WTC11 (cell line): ENCODE measurements at regions not wholly inside any gene's neighbourhood (a gene's known extent, or its start where the extent isn't known, plus 50 kb on each side); places are given as distances from the start of the nearest gene placed in this dataset.

ENCODE experiments used
- ATAC-seq: fragments of 200-7000 bp; cut with Tn5 transposase; 2 replicates; pipeline ENCODE4 v1.10.0; 2021; ENCODE audit warnings: mild to moderate bottlenecking, moderate library complexity
- CTCF ChIA-PET: fragments of 300-600 bp; sonication (Branson Sonifier 250); formaldehyde crosslinking; loops from one replicate; lab custom pipeline; 2021; ENCODE audit warnings: antibody characterized with exemption; lab: Charles Lee
- POLR2A ChIA-PET: fragments of 350-600 bp; sonication (Branson Sonifier 250); formaldehyde crosslinking; loops from one replicate; lab custom pipeline; 2021; ENCODE audit warnings: antibody characterized with exemption; lab: Charles Lee
- DNase-seq: peaks from one replicate; pipeline ENCODE4 v3.0.0; 2021; ENCODE audit warnings: low spot score
- H3K27ac Mint-ChIP-seq: 2 replicates; pipeline ENCODE4 v1.8.0; 2021; ENCODE audit warnings: mixed read lengths
- H3K27me3 Mint-ChIP-seq: 2 replicates; pipeline ENCODE4 v1.8.0; 2021; ENCODE audit warnings: low read depth, mild to moderate bottlenecking, moderate library complexity, mixed read lengths
- H3K36me3 Mint-ChIP-seq: 2 replicates; pipeline ENCODE4 v1.8.0; 2021; ENCODE audit warnings: mixed read lengths
- H3K4me1 Mint-ChIP-seq: 2 replicates; pipeline ENCODE4 v1.8.0; 2022; ENCODE audit warnings: mixed read lengths
- H3K4me3 Mint-ChIP-seq: 2 replicates; pipeline ENCODE4 v1.8.0; 2021; ENCODE audit warnings: mild to moderate bottlenecking, moderate library complexity, mixed read lengths
- H3K9me3 Mint-ChIP-seq: 2 replicates; pipeline ENCODE4 v1.8.0; 2021; ENCODE audit warnings: mixed read lengths
- AR ChIP-seq: fragments of 250-450 bp; sonication (Bioruptor Pico); IDR thresholded peaks from 2 replicates; pipeline ENCODE4 v1.9.0; 2021; ENCODE audit warnings: mild to moderate bottlenecking
- CREM ChIP-seq: sonication (generic); formaldehyde crosslinking; IDR thresholded peaks from 2 replicates; pipeline ENCODE4 v1.8.1; 2022; ENCODE audit warnings: mild to moderate bottlenecking, missing genetic modification reagents, moderate library complexity
- ESRRA ChIP-seq: sonication (generic); formaldehyde crosslinking; IDR thresholded peaks from 2 replicates; pipeline ENCODE4 v1.8.1; 2022; ENCODE audit warnings: mild to moderate bottlenecking, missing genetic modification reagents, borderline replicate concordance
- GABPB1 ChIP-seq: sonication (generic); formaldehyde crosslinking; IDR thresholded peaks from 2 replicates; pipeline ENCODE4 v1.8.1; 2023; ENCODE audit warnings: mild to moderate bottlenecking, missing genetic modification reagents
- GTF2I ChIP-seq: fragments of 250-450 bp; sonication (Bioruptor Pico); conservative IDR thresholded peaks from 2 replicates; pipeline ENCODE4 v1.4.0; 2021; ENCODE audit warnings: mild to moderate bottlenecking
- HMGXB4 ChIP-seq: sonication (generic); formaldehyde crosslinking; IDR thresholded peaks from 2 replicates; pipeline ENCODE4 v1.8.1; 2023; ENCODE audit warnings: mild to moderate bottlenecking, moderate library complexity, missing genetic modification reagents
- IRF1 ChIP-seq: sonication (generic); formaldehyde crosslinking; IDR thresholded peaks from 2 replicates; pipeline ENCODE4 v1.8.0; 2023; ENCODE audit warnings: missing genetic modification reagents
- KAT7 ChIP-seq: sonication (generic); formaldehyde crosslinking; IDR thresholded peaks from 2 replicates; pipeline ENCODE4 v1.8.1; 2023; ENCODE audit warnings: missing genetic modification reagents, mild to moderate bottlenecking, borderline replicate concordance
- MXD4 ChIP-seq: fragments of 250-450 bp; sonication (Bioruptor Pico); IDR thresholded peaks from 2 replicates; pipeline ENCODE4 v1.8.0; 2021; ENCODE audit warnings: mild to moderate bottlenecking, moderate library complexity, borderline replicate concordance
- NFE2L1 ChIP-seq: sonication (generic); formaldehyde crosslinking; IDR thresholded peaks from 2 replicates; pipeline ENCODE4 v1.8.1; 2023; ENCODE audit warnings: missing genetic modification reagents
- SMAD3 ChIP-seq: sonication (generic); formaldehyde crosslinking; IDR thresholded peaks from 2 replicates; pipeline ENCODE4 v1.8.0; 2022; ENCODE audit warnings: missing genetic modification reagents, mild to moderate bottlenecking, borderline replicate concordance
- TCF7 ChIP-seq: sonication (generic); formaldehyde crosslinking; IDR thresholded peaks from 2 replicates; pipeline ENCODE4 v1.8.0; 2022; ENCODE audit warnings: mild to moderate bottlenecking, low read depth, missing genetic modification reagents, moderate library complexity
- USF2 ChIP-seq: sonication (generic); formaldehyde crosslinking; IDR thresholded peaks from 2 replicates; pipeline ENCODE4 v1.8.1; 2023; ENCODE audit warnings: mild to moderate bottlenecking, missing genetic modification reagents, moderate library complexity
- ZNF219 ChIP-seq: sonication (generic); formaldehyde crosslinking; IDR thresholded peaks from 2 replicates; pipeline ENCODE4 v1.8.0; 2023; ENCODE audit warnings: missing genetic modification reagents, mild to moderate bottlenecking, borderline replicate concordance
- ZNF416 ChIP-seq: fragments of 250-450 bp; sonication (Bioruptor Pico); IDR thresholded peaks from 2 replicates; pipeline ENCODE4 v1.9.0; 2021; ENCODE audit warnings: mild to moderate bottlenecking, inconsistent platforms
- ZNF512 ChIP-seq: sonication (generic); formaldehyde crosslinking; IDR thresholded peaks from 2 replicates; pipeline ENCODE4 v1.8.1; 2022; ENCODE audit warnings: missing genetic modification reagents, borderline replicate concordance
- ZSCAN18 ChIP-seq: fragments of 250-450 bp; sonication (Bioruptor Pico); IDR thresholded peaks from 2 replicates; pipeline ENCODE4 v2.1.2; 2022; ENCODE audit warnings: mild to moderate bottlenecking, moderate library complexity
- TF ChIP-seq, protein P1 (sequence below): sonication (generic); formaldehyde crosslinking; IDR thresholded peaks from 2 replicates; pipeline ENCODE4 v1.8.0; 2022; ENCODE audit warnings: mild to moderate bottlenecking, missing genetic modification reagents
- TF ChIP-seq, protein P2 (sequence below): sonication (generic); formaldehyde crosslinking; IDR thresholded peaks from 2 replicates; pipeline ENCODE4 v1.8.1; 2022; ENCODE audit warnings: mild to moderate bottlenecking, missing genetic modification reagents, moderate library complexity, borderline replicate concordance
- TF ChIP-seq, protein P3 (sequence below): fragments of 250-450 bp; sonication (Bioruptor Pico); IDR thresholded peaks from 2 replicates; pipeline ENCODE4 v1.9.0; 2021; ENCODE audit warnings: moderate library complexity, mild to moderate bottlenecking, inconsistent platforms, borderline replicate concordance

DNA sequence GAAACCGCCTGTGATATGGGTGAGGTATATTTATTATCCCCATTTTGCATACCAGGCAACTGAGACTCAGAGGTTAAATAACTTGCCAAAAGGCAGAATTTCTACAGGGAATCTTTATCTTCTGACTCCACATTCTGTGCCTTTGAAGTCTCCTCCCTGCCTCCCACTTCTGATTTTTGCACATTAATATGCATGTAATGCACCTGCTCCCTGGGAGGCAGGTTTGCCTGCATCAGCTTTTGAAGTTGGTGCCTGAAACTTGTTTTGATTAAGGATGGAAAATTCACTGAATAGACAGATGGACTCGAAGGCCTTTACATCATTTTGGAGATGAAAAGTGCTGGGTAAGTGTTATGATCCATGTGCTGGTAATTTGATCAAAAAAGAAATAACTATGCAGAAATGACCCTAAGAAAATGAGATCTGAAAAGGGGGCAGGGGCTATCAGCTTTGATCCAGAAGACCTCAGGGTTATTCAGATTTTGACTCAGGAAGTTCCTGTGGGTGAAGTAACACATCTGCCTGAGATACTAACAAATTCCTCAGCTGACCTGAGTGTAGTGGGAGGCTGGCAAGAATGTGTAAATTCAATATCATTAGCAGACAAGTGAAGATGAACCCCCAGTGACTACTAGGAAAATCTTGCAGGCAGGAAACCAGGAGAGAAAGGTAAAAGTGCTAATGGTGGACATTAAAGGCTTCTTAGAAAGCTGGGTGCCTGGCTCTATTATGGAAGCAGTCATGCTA is 167.5 kb upstream of the BOD1L1 start (continued):
- no peak for TF ChIP-seq HMGXB4
- no peak for TF ChIP-seq ZNF219 (CRISPR knock-in tag)
- TF ChIP-seq ZNF512 = no peak
- no peak for TF ChIP-seq TCF7 (CRISPR knock-in tag)
- TF ChIP-seq GTF2I (CRISPR knock-in tag) = no peak
- TF ChIP-seq ZNF416 = no peak
- no peak for TF ChIP-seq KAT7 (CRISPR knock-in tag)

DNA sequence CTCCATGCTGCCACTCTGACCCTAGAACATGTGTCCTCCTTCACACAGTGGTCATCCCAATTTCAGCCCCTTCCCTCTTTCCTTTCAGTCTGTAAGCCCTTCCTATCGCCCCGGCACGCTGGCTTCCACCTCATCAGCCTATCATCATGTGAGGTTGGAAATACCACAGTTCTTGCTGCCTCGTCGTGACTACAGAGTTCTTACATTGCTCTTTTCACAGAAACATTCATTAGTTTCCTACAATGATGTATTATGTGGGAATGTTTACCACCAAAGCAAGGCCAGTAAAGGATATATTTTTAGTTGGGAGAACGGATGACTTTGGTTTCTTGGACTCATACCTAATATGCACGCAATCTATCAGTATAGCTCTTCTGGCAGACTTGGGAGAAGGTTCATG is 169.5 kb upstream of the BOD1L1 start:
- POLR2A ChIA-PET = interaction anchor here (0.6 kb wide), 1 partner anchor 1166 kb away, joined by 4 read pairs; no protein-coding TSS in a partner anchor
- peaks cover 17% of the 10 kb centered on the region for H3K36me3 Mint-ChIP-seq
- H3K27ac Mint-ChIP-seq = no peak overlapping the region
- H3K27me3 Mint-ChIP-seq = no peaks in the 10 kb centered on the region; the same call in 1 of the 2 replicates
- peaks cover 39% of the 10 kb centered on the region for H3K9me3 Mint-ChIP-seq
- CTCF ChIA-PET = no interaction called here
- DNase-seq (no peak), ATAC-seq (no peak)
- no peak overlapping the region for H3K4me3 Mint-ChIP-seq
- H3K4me1 Mint-ChIP-seq = peaks cover 9% of the 10 kb centered on the region
- TF ChIP-seq IRF1 = no peak
- no peak for TF ChIP-seq ZSCAN18
- TF ChIP-seq, protein P1, sequence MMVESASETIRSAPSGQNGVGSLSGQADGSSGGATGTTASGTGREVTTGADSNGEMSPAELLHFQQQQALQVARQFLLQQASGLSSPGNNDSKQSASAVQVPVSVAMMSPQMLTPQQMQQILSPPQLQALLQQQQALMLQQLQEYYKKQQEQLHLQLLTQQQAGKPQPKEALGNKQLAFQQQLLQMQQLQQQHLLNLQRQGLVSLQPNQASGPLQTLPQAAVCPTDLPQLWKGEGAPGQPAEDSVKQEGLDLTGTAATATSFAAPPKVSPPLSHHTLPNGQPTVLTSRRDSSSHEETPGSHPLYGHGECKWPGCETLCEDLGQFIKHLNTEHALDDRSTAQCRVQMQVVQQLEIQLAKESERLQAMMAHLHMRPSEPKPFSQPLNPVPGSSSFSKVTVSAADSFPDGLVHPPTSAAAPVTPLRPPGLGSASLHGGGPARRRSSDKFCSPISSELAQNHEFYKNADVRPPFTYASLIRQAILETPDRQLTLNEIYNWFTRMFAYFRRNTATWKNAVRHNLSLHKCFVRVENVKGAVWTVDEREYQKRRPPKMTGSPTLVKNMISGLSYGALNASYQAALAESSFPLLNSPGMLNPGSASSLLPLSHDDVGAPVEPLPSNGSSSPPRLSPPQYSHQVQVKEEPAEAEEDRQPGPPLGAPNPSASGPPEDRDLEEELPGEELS (CRISPR knock-in tag) = no peak
- TF ChIP-seq AR = no peak
- no peak for TF ChIP-seq CREM
- no peak for TF ChIP-seq SMAD3
- TF ChIP-seq GTF2I (CRISPR knock-in tag) = no peak
- TF ChIP-seq ESRRA = no peak
- TF ChIP-seq, protein P2, sequence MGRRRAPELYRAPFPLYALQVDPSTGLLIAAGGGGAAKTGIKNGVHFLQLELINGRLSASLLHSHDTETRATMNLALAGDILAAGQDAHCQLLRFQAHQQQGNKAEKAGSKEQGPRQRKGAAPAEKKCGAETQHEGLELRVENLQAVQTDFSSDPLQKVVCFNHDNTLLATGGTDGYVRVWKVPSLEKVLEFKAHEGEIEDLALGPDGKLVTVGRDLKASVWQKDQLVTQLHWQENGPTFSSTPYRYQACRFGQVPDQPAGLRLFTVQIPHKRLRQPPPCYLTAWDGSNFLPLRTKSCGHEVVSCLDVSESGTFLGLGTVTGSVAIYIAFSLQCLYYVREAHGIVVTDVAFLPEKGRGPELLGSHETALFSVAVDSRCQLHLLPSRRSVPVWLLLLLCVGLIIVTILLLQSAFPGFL (CRISPR knock-in tag) = no peak
- no peak for TF ChIP-seq USF2 (CRISPR knock-in tag)
- TF ChIP-seq, protein P3, sequence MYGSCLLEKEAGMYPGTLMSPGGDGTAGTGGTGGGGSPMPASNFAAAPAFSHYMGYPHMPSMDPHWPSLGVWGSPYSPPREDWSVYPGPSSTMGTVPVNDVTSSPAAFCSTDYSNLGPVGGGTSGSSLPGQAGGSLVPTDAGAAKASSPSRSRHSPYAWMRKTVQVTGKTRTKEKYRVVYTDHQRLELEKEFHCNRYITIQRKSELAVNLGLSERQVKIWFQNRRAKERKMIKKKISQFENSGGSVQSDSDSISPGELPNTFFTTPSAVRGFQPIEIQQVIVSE (CRISPR knock-in tag) = no peak
- TF ChIP-seq MXD4 = no peak
- no peak for TF ChIP-seq GABPB1 (CRISPR knock-in tag)
- TF ChIP-seq NFE2L1 (CRISPR knock-in tag) = no peak
